DMS53 (cell line): ENCODE measurements at regions not wholly inside any gene's neighbourhood (a gene's known extent, or its start where the extent isn't known, plus 50 kb on each side); places are given as distances from the start of the nearest gene placed in this dataset.

ENCODE experiments used
- DNase-seq: peaks from one replicate; lab custom pipeline; 2025; lab: John Stamatoyannopoulos, UW

GRCh38 chr6:41451039-41451438, 95.1 kb upstream of the FOXP4 start:
- DNase-seq, result no peak

- no peak for DNase-seq
Measured at GRCh38 chr6:41451515-41452163, 94.5 kb upstream of the FOXP4 start.

- DNase-seq, result no peak
Measured at GRCh38 chr6:41452763-41453162, 93.4 kb upstream of the FOXP4 start.

- no peak for DNase-seq
Measured at GRCh38 chr6:41453244-41453643, 92.9 kb upstream of the FOXP4 start.

- no peak for DNase-seq
Measured at GRCh38 chr6:41454189-41454789, 91.9 kb upstream of the FOXP4 start.

GRCh38 chr6:41455410-41455809, 90.8 kb upstream of the FOXP4 start:
- DNase-seq, result peak; percentile 62

- no peak for DNase-seq
Measured at GRCh38 chr6:41455818-41456217, 90.4 kb upstream of the FOXP4 start.

- peak; percentile 49 for DNase-seq
Measured at GRCh38 chr6:41457303-41457670, 88.9 kb upstream of the FOXP4 start.

GRCh38 chr6:41459738-41460137, 86.4 kb upstream of the FOXP4 start:
- no peak for DNase-seq

- no peak for DNase-seq
Measured at GRCh38 chr6:41460742-41461336, 85.3 kb upstream of the FOXP4 start.

GRCh38 chr6:41462033-41462432, 84.1 kb upstream of the FOXP4 start:
- DNase-seq, result no peak

- peak; percentile 63 for DNase-seq
Measured at GRCh38 chr6:41463062-41463930, 82.9 kb upstream of the FOXP4 start.

GRCh38 chr6:41464019-41464418, 82.2 kb upstream of the FOXP4 start:
- DNase-seq, result no peak

- no peak for DNase-seq
Measured at GRCh38 chr6:41464481-41464880, 81.7 kb upstream of the FOXP4 start.

GRCh38 chr6:41466437-41466990, 79.7 kb upstream of the FOXP4 start:
- DNase-seq, result no peak

- no peak for DNase-seq
Measured at GRCh38 chr6:41467061-41467460, 79.1 kb upstream of the FOXP4 start.

- DNase-seq, result no peak
Measured at GRCh38 chr6:41467627-41468404, 78.4 kb upstream of the FOXP4 start.

GRCh38 chr6:41469156-41470028, 76.8 kb upstream of the FOXP4 start:
- peak; percentile 64 for DNase-seq

- DNase-seq, result peak; percentile 64
Measured at GRCh38 chr6:41470029-41470330, 76.2 kb upstream of the FOXP4 start.

- peak; percentile 63 for DNase-seq
Measured at GRCh38 chr6:41470331-41471063, 75.7 kb upstream of the FOXP4 start.
